ENCODE measurements at regions not wholly inside any gene's neighbourhood (a gene's known extent, or its start where the extent isn't known, plus 50 kb on each side); places are given as distances from the start of the nearest gene placed in this dataset.
"Not testable (repeated sequence)": the region's sequence is repeated elsewhere in the genome, so short reads cannot be mapped to it uniquely, and the experiment has no call there.

DNA sequence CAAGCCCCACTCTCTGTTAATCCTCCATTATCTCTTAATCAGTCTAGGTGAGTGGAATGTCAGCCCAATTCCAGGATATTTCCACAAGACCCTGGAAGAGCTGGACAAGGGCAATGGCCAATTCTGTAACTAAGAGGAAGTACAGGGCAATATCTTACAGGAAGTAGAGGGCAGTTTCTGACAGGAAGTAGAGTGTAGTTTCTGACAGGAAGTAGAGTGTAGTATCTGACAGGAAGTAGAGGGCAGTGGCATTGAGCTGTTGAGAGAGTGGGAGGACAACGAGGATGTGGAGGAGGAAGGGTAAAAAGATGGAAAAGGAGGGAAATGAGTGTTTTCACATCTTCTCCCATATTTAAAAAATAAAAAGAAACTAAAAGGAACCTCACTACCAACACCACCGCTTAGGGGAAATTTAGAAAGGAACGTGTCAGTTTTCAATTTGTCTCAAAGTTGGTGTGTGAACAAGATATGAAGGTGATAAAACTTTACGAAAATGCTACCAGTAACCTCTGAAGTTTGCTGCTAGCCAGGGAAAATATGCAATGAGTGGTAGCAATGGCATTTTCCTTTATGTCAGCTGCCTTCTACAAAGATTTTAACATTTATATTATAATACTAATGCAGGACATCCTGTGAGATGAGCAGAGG is 430.9 kb upstream of the HNRNPA3 start:
- H3K27me3 Mint-ChIP-seq: no peaks in the 10 kb centered on the region
- H3K4me1 Mint-ChIP-seq (ENCODE audit: low read depth): peaks cover 5% of the 10 kb centered on the region
- peaks cover 6% of the 10 kb centered on the region for H3K36me3 Mint-ChIP-seq (ENCODE audit: low read depth)
- no peak overlapping the region for H3K27ac Mint-ChIP-seq
- H3K9me3 Mint-ChIP-seq: peaks cover 30% of the 10 kb centered on the region
- intact Hi-C loops (cut with micrococcal nuclease): no loop called here
- no peak overlapping the region for H3K4me3 Mint-ChIP-seq

DNA sequence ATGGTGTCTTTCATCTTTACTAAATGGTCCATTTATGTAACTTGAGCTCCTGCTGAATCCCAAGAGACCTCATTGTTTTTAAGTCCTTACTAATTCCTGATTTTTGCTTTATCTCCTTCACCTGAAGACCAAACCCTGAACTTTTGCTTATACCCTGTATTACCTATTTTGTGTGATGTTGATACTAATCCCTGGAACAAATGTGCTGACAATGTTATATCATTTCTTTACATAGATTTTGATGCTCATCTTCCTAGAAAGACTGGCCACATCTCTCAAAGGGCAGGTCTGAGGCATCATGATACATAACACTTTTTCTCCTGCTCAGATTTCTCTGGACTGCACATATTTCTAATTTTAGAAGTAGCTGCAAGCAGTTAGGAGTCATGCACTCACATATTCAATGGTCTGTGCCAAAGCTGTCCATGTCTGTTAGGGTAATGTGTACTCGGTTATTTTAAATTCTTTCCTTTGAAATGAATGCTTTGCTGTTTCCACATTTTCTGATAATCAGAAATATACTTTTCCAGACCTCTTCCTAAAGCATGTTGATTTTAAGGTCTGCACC is 427.9 kb upstream of the HNRNPA3 start:
- intact Hi-C loops (cut with micrococcal nuclease): no loop called here
- Mint-ChIP-seq H3K4me3 (no peak overlapping the region), H3K36me3 (ENCODE audit: low read depth) (peaks cover 6% of the 10 kb centered on the region), H3K27me3 (no peaks in the 10 kb centered on the region), H3K9me3 (peaks cover 27% of the 10 kb centered on the region), H3K4me1 (ENCODE audit: low read depth) (no peaks in the 10 kb centered on the region), H3K27ac (no peak overlapping the region)

DNA sequence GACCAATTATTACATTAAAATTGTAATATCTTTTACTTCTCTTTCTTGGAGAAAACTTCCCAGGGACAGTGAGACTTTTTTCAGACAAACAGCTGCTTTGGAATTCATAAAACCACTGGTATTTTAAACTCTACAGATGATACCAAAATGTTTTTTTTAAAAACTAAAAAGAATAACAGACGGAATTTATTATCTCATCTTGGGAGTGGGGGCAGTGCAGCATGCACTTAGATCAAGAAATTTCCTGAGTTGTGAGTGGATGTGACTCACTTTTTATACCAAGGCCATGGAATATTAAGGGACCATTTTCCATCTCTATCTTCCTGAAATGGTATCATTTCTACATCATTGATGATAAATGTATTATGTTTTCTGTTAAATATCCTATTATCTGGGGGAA is 422.8 kb upstream of the HNRNPA3 start:
- no peaks in the 10 kb centered on the region for H3K36me3 Mint-ChIP-seq (ENCODE audit: low read depth)
- H3K9me3 Mint-ChIP-seq: no peaks in the 10 kb centered on the region

DNA sequence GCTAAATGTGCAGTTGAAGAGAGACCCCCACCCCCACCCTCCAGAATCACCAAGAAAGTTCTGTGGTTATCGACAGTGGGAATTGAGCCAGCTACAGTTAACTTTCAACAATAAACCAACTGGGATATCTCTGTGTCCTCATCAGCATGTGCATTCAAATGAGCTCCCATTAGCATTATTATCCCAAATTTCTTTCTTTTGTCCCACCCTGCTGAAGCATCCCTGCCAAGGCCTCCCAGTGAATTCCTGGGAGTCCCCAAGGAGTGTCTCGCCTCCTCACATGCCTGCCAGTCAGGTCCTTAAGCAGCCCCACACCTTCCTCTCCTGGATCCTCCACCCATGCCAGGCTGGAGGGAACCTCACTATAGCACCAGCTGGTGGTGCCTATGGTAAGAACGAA is 422.1 kb upstream of the HNRNPA3 start:
- intact Hi-C loops (cut with micrococcal nuclease): no loop called here
- Mint-ChIP-seq H3K27me3 (peaks cover 2% of the 10 kb centered on the region), H3K36me3 (ENCODE audit: low read depth) (no peaks in the 10 kb centered on the region), H3K9me3 (no peaks in the 10 kb centered on the region), H3K27ac (no peak overlapping the region), H3K4me3 (no peak overlapping the region), H3K4me1 (ENCODE audit: low read depth) (peaks cover 5% of the 10 kb centered on the region)

More for the DNA sequence above, 422.8 kb upstream of the HNRNPA3 start:
- Mint-ChIP-seq H3K4me3 (no peak overlapping the region), H3K4me1 (ENCODE audit: low read depth) (peaks cover 5% of the 10 kb centered on the region), H3K27me3 (peaks cover 2% of the 10 kb centered on the region), H3K27ac (no peak overlapping the region)
- intact Hi-C loops (cut with micrococcal nuclease): no loop called here

DNA sequence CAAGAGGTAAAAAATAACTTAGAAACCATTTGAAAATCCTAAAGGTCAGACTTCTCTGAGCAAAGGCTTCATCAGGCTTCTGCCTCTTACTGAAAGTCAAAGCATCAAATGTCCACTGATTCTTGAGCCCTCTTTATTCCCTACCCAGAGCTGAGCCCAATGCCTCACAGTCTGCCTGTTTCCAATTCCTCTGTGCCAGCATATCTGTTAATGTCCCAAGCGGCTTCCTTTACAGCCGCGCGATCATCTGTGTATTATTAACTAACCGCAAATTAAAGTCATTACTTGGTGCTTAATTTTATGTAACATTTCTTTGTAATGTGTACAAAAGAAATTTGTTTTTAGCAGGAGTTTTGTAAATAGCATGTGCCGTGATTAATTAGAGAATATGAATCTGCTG is 418.8 kb upstream of the HNRNPA3 start:
- no peak overlapping the region for H3K27ac Mint-ChIP-seq
- H3K9me3 Mint-ChIP-seq: no peaks in the 10 kb centered on the region
- H3K27me3 Mint-ChIP-seq: peaks cover 2% of the 10 kb centered on the region
- H3K36me3 Mint-ChIP-seq (ENCODE audit: low read depth): no peaks in the 10 kb centered on the region
- peaks cover 5% of the 10 kb centered on the region for H3K4me1 Mint-ChIP-seq (ENCODE audit: low read depth)
- no peak overlapping the region for H3K4me3 Mint-ChIP-seq
- intact Hi-C loops (cut with micrococcal nuclease): no loop called here

DNA sequence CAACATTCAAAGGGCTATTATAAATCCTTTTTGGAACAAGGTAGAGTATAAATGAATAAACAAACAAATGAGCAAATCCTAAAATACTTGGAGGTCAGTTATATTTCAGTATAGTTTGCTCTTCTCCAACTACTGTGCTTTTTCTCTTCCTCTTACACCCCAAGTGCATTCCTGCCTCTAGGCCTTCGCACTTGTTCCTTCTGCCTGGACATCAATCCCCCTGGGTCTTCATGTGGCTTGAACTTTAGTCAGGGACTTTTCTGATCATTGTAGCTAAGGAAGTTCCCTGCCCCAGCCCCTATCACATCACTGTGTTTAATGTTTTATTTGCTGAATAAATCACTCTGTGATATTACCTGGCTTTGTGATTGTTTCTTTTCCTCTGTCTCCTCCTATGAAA is 418.2 kb upstream of the HNRNPA3 start:
- Mint-ChIP-seq H3K4me1 (ENCODE audit: low read depth) (peaks cover 5% of the 10 kb centered on the region), H3K27me3 (peaks cover 2% of the 10 kb centered on the region), H3K4me3 (no peak overlapping the region), H3K9me3 (no peaks in the 10 kb centered on the region), H3K27ac (no peak overlapping the region), H3K36me3 (ENCODE audit: low read depth) (no peaks in the 10 kb centered on the region)
- intact Hi-C loops (cut with micrococcal nuclease): no loop called here

DNA sequence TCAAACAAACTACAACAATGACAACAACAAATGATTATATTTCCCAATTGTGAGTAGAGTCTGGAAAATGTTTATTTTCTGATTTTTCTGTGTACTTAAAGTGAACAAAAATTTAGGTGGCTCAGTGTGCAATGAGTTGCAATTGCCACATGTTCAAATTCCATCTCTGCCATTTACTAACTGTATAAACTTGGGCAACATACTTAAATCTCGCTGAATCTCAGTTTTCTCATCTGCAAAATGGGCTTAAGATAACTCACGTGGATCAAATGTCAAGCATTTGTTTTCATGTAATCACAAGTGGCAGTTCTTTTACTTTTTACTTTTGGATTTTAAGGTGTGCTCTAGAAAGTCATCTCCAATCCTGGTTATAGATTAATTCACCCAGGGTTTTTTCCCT is 416.8 kb upstream of the HNRNPA3 start:
- no peak overlapping the region for H3K27ac Mint-ChIP-seq
- no peaks in the 10 kb centered on the region for H3K9me3 Mint-ChIP-seq
- peaks cover 5% of the 10 kb centered on the region for H3K4me1 Mint-ChIP-seq (ENCODE audit: low read depth)
- peaks cover 2% of the 10 kb centered on the region for H3K27me3 Mint-ChIP-seq
- no peaks in the 10 kb centered on the region for H3K36me3 Mint-ChIP-seq (ENCODE audit: low read depth)
- H3K4me3 Mint-ChIP-seq: no peak overlapping the region
- intact Hi-C loops (cut with micrococcal nuclease): no loop called here

DNA sequence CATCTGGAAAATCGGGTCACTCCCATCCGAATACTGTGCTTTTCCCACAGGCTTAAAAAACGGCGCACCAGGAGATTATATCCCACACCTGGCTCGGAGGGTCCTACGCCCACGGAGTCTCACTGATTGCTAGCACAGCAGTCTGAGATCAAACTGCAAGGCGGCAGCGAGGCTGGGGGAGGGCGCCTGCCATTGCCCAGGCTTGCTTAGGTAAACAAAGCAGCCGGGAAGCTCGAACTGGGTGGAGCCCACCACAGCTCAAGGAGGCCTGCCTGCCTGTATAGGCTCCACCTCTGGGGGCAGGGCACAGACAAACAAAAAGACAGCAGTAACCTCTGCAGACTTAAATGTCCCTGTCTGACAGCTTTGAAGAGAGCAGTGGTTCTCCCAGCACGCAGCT is 415.9 kb upstream of the HNRNPA3 start:
- not testable (repeated sequence) for H3K27ac Mint-ChIP-seq, H3K4me3 Mint-ChIP-seq, H3K9me3 Mint-ChIP-seq

DNA sequence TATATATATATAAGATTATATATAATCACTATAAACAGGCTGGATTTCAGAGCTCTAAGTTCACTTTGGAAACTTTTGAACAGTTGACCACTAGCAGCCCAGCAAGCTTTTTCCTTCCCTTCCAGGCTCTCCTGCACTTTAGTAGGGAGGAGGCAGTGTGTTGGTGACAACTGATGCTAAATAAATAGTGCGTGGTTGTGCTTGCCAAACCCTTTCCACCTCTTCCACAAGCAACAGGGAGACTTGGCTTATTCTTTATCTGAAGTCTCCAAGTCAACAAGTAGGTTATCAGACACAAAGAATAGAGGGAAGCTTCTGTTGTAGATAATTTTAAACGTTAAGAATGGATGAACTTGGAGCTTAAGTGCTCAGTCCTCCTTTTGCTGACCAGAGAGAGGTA is 408.2 kb upstream of the HNRNPA3 start:
- H3K27ac Mint-ChIP-seq: no peak overlapping the region
- H3K9me3 Mint-ChIP-seq: no peaks in the 10 kb centered on the region
- no peaks in the 10 kb centered on the region for H3K4me1 Mint-ChIP-seq (ENCODE audit: low read depth)
- H3K4me3 Mint-ChIP-seq: no peak overlapping the region
- intact Hi-C loops (cut with micrococcal nuclease): no loop called here
- H3K27me3 Mint-ChIP-seq: no peaks in the 10 kb centered on the region
- H3K36me3 Mint-ChIP-seq (ENCODE audit: low read depth): no peaks in the 10 kb centered on the region

More for the DNA sequence above, 415.9 kb upstream of the HNRNPA3 start:
- intact Hi-C loops (cut with micrococcal nuclease); H3K36me3 Mint-ChIP-seq (ENCODE audit: low read depth); H3K27me3 Mint-ChIP-seq; H3K4me1 Mint-ChIP-seq (ENCODE audit: low read depth): not testable (repeated sequence)

DNA sequence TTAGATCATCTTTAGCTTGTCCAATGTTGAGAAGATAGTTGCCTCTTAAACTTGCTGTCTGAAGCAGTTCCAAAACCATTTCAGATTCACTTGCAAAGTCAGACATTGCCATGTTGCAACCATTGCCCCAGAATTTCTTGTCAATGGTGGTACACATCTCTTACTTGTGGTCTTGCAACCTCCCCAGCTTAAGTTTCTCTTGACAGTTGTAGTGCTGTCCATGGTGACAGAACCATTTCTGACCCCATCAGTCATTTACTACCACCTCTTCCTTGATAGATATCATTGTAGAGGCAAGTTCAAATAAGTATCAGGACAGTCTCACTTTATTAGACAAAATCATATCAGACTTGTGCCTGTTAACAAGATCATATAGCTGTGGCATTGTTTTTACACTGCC is 407.2 kb upstream of the HNRNPA3 start:
- Mint-ChIP-seq H3K4me3 (no peak overlapping the region), H3K27me3 (no peaks in the 10 kb centered on the region), H3K9me3 (no peaks in the 10 kb centered on the region), H3K27ac (no peak overlapping the region), H3K4me1 (ENCODE audit: low read depth) (no peaks in the 10 kb centered on the region), H3K36me3 (ENCODE audit: low read depth) (no peaks in the 10 kb centered on the region)
- intact Hi-C loops (cut with micrococcal nuclease): no loop called here

DNA sequence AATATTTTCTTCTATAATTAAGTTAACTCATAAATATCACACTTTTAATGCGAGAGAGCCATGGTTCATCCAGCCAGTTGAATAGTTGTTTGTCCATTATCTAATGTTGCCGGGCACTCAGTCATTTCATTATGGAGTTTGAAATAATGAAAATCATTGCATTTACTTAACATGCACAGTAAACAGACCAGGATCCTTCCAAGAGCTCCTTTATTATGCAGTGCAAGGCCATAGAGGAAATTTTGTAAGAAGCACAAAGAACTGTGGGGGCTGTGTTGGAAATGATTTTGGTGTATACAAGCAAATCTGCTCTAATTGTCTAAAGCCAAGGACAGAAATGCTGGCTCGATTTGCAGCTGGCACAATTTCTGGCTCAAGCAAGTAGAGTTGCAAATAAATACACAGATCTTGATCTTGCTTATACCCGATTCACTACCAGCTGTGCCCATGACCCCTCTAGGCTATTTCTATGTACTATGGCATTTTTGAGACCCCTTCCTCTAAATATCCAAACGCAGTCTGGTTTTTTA is 400.3 kb upstream of the HNRNPA3 start:
- no peak overlapping the region for H3K27ac Mint-ChIP-seq
- no peaks in the 10 kb centered on the region for H3K36me3 Mint-ChIP-seq (ENCODE audit: low read depth)
- intact Hi-C loops (cut with micrococcal nuclease): loop anchor here (5.0 to 10.0 kb wide), 3 partner anchors 158 to 678 kb away; no protein-coding TSS in a partner anchor
- no peaks in the 10 kb centered on the region for H3K4me1 Mint-ChIP-seq (ENCODE audit: low read depth)
- H3K4me3 Mint-ChIP-seq: no peak overlapping the region
- H3K9me3 Mint-ChIP-seq: no peaks in the 10 kb centered on the region
- H3K27me3 Mint-ChIP-seq: no peaks in the 10 kb centered on the region

DNA sequence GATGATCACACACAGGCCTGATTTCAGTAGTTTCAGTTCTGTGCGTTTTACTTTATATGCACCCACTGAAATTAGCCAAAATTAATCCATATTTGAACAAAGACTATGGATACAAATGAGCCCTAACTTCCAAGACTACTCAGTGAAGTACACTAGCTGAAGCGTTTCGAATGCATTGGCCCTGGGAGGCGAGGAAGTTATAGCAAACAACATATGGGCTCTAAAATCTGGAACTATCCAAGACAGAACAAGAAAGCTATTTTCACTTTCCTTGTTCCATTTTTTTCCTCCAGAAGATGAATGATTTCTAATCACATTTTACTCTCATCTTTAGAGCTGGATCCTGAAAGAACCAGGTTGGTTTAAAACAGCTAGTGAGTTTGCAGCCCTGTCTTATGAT is 399.4 kb upstream of the HNRNPA3 start:
- intact Hi-C loops (cut with micrococcal nuclease): loop anchor here (5.0 to 10.0 kb wide), 3 partner anchors 158 to 678 kb away; no protein-coding TSS in a partner anchor
- Mint-ChIP-seq H3K27ac (no peak overlapping the region), H3K9me3 (no peaks in the 10 kb centered on the region), H3K27me3 (no peaks in the 10 kb centered on the region), H3K36me3 (ENCODE audit: low read depth) (no peaks in the 10 kb centered on the region), H3K4me3 (no peak overlapping the region), H3K4me1 (ENCODE audit: low read depth) (no peaks in the 10 kb centered on the region)

DNA sequence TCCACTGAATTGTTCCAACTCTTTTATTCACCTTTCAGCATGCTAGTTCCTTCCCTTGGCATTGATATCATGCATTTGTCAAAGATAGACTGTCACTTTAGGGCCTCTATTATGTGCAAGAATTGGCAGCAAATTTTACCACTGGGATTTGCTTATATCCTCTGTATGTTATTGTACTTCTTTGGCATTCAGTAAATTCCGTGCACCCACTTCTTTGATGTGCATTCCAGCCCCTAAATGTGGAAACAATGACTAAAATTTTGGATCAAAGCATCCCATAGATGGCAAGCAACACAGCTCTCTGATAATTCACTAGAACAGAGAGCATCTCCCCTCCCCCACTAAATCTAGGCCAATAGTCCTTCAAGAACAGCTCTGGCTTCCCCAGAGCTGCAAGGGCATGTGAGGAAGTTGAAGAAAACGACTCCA is 399.0 kb upstream of the HNRNPA3 start:
- Mint-ChIP-seq H3K27me3 (no peaks in the 10 kb centered on the region), H3K36me3 (ENCODE audit: low read depth) (no peaks in the 10 kb centered on the region), H3K9me3 (no peaks in the 10 kb centered on the region), H3K27ac (no peak overlapping the region), H3K4me1 (ENCODE audit: low read depth) (no peaks in the 10 kb centered on the region), H3K4me3 (no peak overlapping the region)
- intact Hi-C loops (cut with micrococcal nuclease): loop anchor here (5.0 to 10.0 kb wide), 3 partner anchors 159 to 679 kb away; no protein-coding TSS in a partner anchor

DNA sequence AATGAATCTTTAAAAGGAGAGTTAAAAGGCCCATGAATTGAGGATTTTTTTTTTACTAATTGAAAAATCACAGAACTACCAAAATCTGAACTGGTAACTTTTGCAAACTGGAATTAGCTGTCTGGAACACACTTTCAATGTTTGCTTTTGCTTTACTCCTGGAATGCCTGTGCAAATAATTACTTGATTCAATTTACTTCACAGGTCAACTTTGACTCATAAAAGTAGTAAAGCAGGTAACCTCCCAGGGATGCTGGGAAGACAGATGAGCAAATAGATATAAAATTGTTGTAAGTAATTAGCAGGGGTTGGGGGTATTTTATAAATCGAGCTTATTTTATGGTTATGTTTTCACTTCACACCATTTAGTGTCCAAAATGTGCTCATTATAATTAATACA is 398.3 kb upstream of the HNRNPA3 start:
- intact Hi-C loops (cut with micrococcal nuclease): loop anchor here (5.0 to 10.0 kb wide), 3 partner anchors 159 to 679 kb away; no protein-coding TSS in a partner anchor
- Mint-ChIP-seq H3K9me3 (no peaks in the 10 kb centered on the region), H3K4me1 (ENCODE audit: low read depth) (no peaks in the 10 kb centered on the region), H3K36me3 (ENCODE audit: low read depth) (no peaks in the 10 kb centered on the region), H3K27ac (no peak overlapping the region), H3K27me3 (no peaks in the 10 kb centered on the region), H3K4me3 (no peak overlapping the region)

All from dendritic cell treated with granulocyte-macrophage colony-stimulating factor and Interleukin-4, amounts not matched to agents 40 ng/mL and 50 ng/mL, for 4 days (primary cell).